BJ (cell line): ENCODE measurements at regions not wholly inside any gene's neighbourhood (a gene's known extent, or its start where the extent isn't known, plus 50 kb on each side); places are given as distances from the start of the nearest gene placed in this dataset.

Experiments used
- CTCF ChIA-PET: fragments of 350-600 bp; formaldehyde crosslinking; extraction: SDS; loops from one replicate; lab custom pipeline; 2021; ENCODE audit warnings: antibody characterized with exemption, inconsistent platforms; lab: Yijun Ruan, JAX
- POLR2A ChIA-PET: fragments of 300-600 bp; sonication (Branson Sonifier 250); formaldehyde crosslinking; extraction: SDS; loops from one replicate; lab custom pipeline; 2021; ENCODE audit warnings: antibody characterized with exemption; lab: Charles Lee
- DNase-seq: peaks from one replicate; pipeline ENCODE4 v3.0.0-alpha.2; 2011; ENCODE audit warnings: low read depth
- H3K27me3 ChIP-seq: 2 replicates; pipeline ENCODE4 v1.6.0; 2011; ENCODE audit warnings: low read length; ENCODE audit not compliant: control insufficient read depth, insufficient read depth
- H3K36me3 ChIP-seq: 2 replicates; pipeline ENCODE4 v1.5.1; 2011; ENCODE audit warnings: low read length; ENCODE audit not compliant: control insufficient read depth, insufficient read depth
- H3K4me3 ChIP-seq: 2 replicates; pipeline ENCODE4 v1.5.1; 2011; ENCODE audit warnings: low read depth, mild to moderate bottlenecking, control low read depth, low read length
- TF ChIP-seq, protein P1 (sequence below): IDR thresholded peaks from 2 replicates; pipeline ENCODE4 v1.5.1; 2011; ENCODE audit warnings: low read depth, mild to moderate bottlenecking, control low read depth, inconsistent platforms, low read length, moderate library complexity; ENCODE audit not compliant: insufficient read depth

DNA sequence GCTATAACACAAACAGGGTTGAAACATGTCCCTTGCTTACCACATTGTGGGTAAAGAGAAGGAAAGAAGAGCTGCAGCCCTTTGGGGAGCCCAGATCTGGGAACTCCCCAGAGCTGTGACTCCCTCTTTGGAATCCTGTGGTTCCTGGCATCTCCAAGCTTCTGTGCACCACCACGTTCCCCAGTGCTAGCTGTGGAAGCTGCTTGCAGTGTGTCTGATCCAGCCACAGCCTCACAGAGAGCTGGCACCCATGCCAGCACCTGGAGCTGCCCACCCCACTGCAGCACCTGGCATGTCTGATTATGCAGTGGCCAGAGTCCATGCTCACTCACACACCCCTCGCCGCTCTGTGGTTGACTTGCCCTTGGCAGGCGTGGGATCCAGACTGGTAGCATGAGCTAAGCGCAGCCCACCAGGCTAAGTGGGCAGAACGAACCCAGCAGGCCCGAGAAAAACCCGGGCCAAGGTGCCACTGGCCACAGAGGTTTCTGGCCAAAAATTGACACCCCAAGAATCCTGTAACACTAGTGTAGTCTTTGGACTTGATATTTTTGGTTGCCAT is 252.6 kb upstream of the KCNJ16 start:
- CTCF ChIA-PET: interaction anchor here (0.6 to 1.2 kb wide), 2 partner anchors 8 to 108 kb away, joined by 3 to 6 read pairs; no protein-coding TSS in a partner anchor
- POLR2A ChIA-PET: no interaction called here
- DNase-seq: no peak
- Histone ChIP-seq H3K27me3 (peaks cover 3% of the 10 kb centered on the region), H3K36me3 (no peaks in the 10 kb centered on the region), H3K4me3 (no peak overlapping the region)
- TF ChIP-seq, protein P1, sequence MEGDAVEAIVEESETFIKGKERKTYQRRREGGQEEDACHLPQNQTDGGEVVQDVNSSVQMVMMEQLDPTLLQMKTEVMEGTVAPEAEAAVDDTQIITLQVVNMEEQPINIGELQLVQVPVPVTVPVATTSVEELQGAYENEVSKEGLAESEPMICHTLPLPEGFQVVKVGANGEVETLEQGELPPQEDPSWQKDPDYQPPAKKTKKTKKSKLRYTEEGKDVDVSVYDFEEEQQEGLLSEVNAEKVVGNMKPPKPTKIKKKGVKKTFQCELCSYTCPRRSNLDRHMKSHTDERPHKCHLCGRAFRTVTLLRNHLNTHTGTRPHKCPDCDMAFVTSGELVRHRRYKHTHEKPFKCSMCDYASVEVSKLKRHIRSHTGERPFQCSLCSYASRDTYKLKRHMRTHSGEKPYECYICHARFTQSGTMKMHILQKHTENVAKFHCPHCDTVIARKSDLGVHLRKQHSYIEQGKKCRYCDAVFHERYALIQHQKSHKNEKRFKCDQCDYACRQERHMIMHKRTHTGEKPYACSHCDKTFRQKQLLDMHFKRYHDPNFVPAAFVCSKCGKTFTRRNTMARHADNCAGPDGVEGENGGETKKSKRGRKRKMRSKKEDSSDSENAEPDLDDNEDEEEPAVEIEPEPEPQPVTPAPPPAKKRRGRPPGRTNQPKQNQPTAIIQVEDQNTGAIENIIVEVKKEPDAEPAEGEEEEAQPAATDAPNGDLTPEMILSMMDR: no peak

- DNase-seq: no peak
- no peak overlapping the region for H3K4me3 ChIP-seq
- POLR2A ChIA-PET: no interaction called here
- TF ChIP-seq, protein P1: no peak
- no peaks in the 10 kb centered on the region for H3K27me3 ChIP-seq
- no peaks in the 10 kb centered on the region for H3K36me3 ChIP-seq
- CTCF ChIA-PET: interaction anchor here (1.2 kb wide), 1 partner anchor 12 kb away, joined by 5 read pairs; no protein-coding TSS in a partner anchor
These were observed 246.9 kb upstream of the KCNJ16 start for GRCh38 chr17:69828087-69828486.

DNA sequence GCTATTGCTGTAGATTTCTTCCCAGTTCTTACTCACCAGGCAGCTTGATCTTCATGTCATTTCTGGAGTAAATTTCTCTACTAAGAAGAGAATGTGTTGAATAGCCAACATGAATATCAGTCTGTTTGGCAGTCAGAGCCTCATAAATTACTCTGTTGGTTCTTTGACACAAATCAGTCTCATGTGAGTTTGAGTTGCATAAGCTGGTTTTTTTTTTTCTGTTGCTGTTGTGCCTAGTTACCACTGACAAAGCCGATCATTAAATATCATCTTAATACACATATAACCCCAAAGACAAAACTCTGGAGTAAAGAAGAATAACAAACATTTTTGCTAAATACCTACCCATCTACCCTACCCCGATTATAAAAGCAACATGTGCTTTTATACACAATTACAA is 240.5 kb upstream of the KCNJ16 start:
- TF ChIP-seq, protein P1: no peak
- Histone ChIP-seq H3K36me3 (no peaks in the 10 kb centered on the region), H3K27me3 (no peaks in the 10 kb centered on the region), H3K4me3 (no peak overlapping the region)
- ChIA-PET CTCF (interaction anchor here (1.0 to 1.3 kb wide), 2 partner anchors 8 to 9 kb away, joined by 3 to 4 read pairs; no protein-coding TSS in a partner anchor), POLR2A (no interaction called here)
- DNase-seq: no peak

DNA sequence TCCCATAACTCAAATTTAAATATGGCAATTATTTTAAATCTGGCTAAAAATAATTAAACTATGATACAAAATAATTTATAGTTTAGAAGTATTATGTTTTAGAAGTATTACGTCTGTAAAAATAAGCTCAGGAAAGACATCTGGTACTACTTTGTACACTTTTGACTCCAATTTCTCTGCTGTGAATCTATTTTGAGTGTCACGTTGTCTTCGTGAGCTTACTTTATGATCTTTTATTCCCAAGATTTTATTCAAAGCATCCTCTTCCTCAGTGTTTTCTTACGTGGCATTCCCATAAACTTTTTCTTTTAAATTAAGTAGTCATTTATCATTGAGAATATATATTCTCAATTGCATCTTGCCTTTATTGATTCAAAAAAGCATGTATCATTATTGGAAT is 223.3 kb upstream of the KCNJ16 start:
- CTCF ChIA-PET: interaction anchor here (1.9 kb wide), 1 partner anchor 242 kb away, joined by 5 read pairs; no protein-coding TSS in a partner anchor

GRCh38 chr17:69853541-69854224 is 221.3 kb upstream of the KCNJ16 start:
- no peaks in the 10 kb centered on the region for H3K36me3 ChIP-seq
- TF ChIP-seq, protein P1: no peak
- POLR2A ChIA-PET: interaction anchor here (0.6 kb wide), 2 partner anchors 50 to 316 kb away, joined by 3 read pairs; no protein-coding TSS in a partner anchor
- CTCF ChIA-PET: interaction anchor here (0.6 to 0.9 kb wide), 2 partner anchors 35 to 254 kb away, joined by 3 read pairs; no protein-coding TSS in a partner anchor
- H3K4me3 ChIP-seq: no peak overlapping the region
- H3K27me3 ChIP-seq: no peaks in the 10 kb centered on the region
- no peak for DNase-seq

More for the DNA sequence above, 223.3 kb upstream of the KCNJ16 start:
- Histone ChIP-seq H3K4me3 (no peak overlapping the region), H3K36me3 (no peaks in the 10 kb centered on the region), H3K27me3 (no peaks in the 10 kb centered on the region)
- DNase-seq: no peak
- TF ChIP-seq, protein P1: no peak
- POLR2A ChIA-PET: interaction anchor here (0.6 kb wide), 2 partner anchors 74 to 162 kb away, joined by 3 to 7 read pairs; no protein-coding TSS in a partner anchor
